H1 (cell line): ENCODE measurements at regions not wholly inside any gene's neighbourhood (a gene's known extent, or its start where the extent isn't known, plus 50 kb on each side); places are given as distances from the start of the nearest gene placed in this dataset.

Source experiments
- CTCF ChIA-PET: fragments of 300-600 bp; sonication (Branson Sonifier 250); formaldehyde crosslinking; loops from one replicate; lab custom pipeline; 2021; ENCODE audit not compliant: partially characterized antibody; lab: Charles Lee
- POLR2A ChIA-PET: fragments of 300-600 bp; sonication (Branson Sonifier 250); formaldehyde crosslinking; loops from one replicate; lab custom pipeline; 2021; ENCODE audit warnings: inconsistent platforms; ENCODE audit not compliant: partially characterized antibody; lab: Charles Lee
- DNase-seq, 2 experiments: peaks; one replicate each; pipeline versions ENCODE4 v3.0.0 to v3.0.0-alpha.2; 2010 to 2022; ENCODE audit warnings: low spot score in 2 of 2, low read depth in 1 of 2, mixed read lengths in 1 of 2
- FAIRE-seq: peaks from 2 replicates; lab custom pipeline; 2011; peaks lifted over from hg19 to GRCh38; lab: Jason Lieb, UNC
- H2AFZ ChIP-seq: 2 replicates; pipeline ENCODE4 v1.8.1; 2012; ENCODE audit warnings: low read length, inconsistent platforms
- H2AK5ac ChIP-seq: 2 replicates; pipeline ENCODE4 v1.6.1; 2013; ENCODE audit warnings: low read depth, low read length
- H2BK120ac ChIP-seq: replicated peaks from 2 replicates; pipeline ENCODE3; 2013; ENCODE audit warnings: low read depth, low read length, inconsistent platforms
- H2BK12ac ChIP-seq: 2 replicates; pipeline ENCODE4 v1.6.1; 2013; ENCODE audit warnings: low read depth, low read length
- H2BK15ac ChIP-seq: 2 replicates; pipeline ENCODE4 v1.6.1; 2013; ENCODE audit warnings: low read length
- H2BK20ac ChIP-seq: 2 replicates; pipeline ENCODE4 v1.6.1; 2013; ENCODE audit warnings: low read length
- H2BK5ac ChIP-seq: 2 replicates; pipeline ENCODE4 v1.6.1; 2013; ENCODE audit warnings: low read depth, low read length
- H3K14ac ChIP-seq: 2 replicates; pipeline ENCODE4 v1.6.1; 2013; ENCODE audit warnings: inconsistent platforms; ENCODE audit not compliant: insufficient read length
- H3K18ac ChIP-seq: 2 replicates; pipeline ENCODE4 v1.6.1; 2013; ENCODE audit warnings: low read length; ENCODE audit errors: extremely low read depth
- H3K23ac ChIP-seq: 2 replicates; pipeline ENCODE4 v1.6.1; 2013; ENCODE audit warnings: inconsistent platforms; ENCODE audit not compliant: insufficient read length
- H3K23me2 ChIP-seq: 2 replicates; pipeline ENCODE4 v1.6.1; 2013; ENCODE audit warnings: low read depth, low read length
- H3K27ac ChIP-seq: 2 replicates; pipeline ENCODE4 v1.6.1; 2011; ENCODE audit warnings: low read depth, low read length, inconsistent platforms
- H3K27me3 ChIP-seq, 4 experiments: replicated peaks in 1 of 4; 1 replicate in 1 of 4; 2 replicates in 3 of 4; pipeline versions ENCODE4 v1.6.1 to v1.8.1; 2011 to 2013; ENCODE audit warnings: low read length in 3 of 4, mild to moderate bottlenecking in 3 of 4, inconsistent platforms in 2 of 4, mixed read lengths in 2 of 4, moderate library complexity in 1 of 4; ENCODE audit not compliant: control insufficient read depth in 3 of 4, insufficient read depth in 3 of 4; ENCODE audit errors: extremely low read depth in 1 of 4
- H3K36me3 ChIP-seq, 4 experiments: 2 replicates each; pipeline versions ENCODE4 v1.6.1 to v1.8.1; 2011 to 2013; ENCODE audit warnings: mild to moderate bottlenecking in 4 of 4, low read length in 3 of 4, moderate library complexity in 2 of 4, control low read depth in 1 of 4, inconsistent platforms in 1 of 4; ENCODE audit not compliant: insufficient read depth in 4 of 4, control insufficient read depth in 2 of 4
- H3K4ac ChIP-seq: replicated peaks from 2 replicates; pipeline ENCODE3; 2013; ENCODE audit warnings: low read length, low read depth, mixed read lengths, inconsistent platforms; ENCODE audit not compliant: insufficient read length
- H3K4me1 ChIP-seq, 4 experiments: replicated peaks in 1 of 4; 1 replicate in 1 of 4; 2 replicates in 3 of 4; pipeline versions ENCODE4 v1.6.1 to v1.8.1; 2011 to 2013; ENCODE audit warnings: low read length in 3 of 4, inconsistent platforms in 2 of 4, mixed read lengths in 1 of 4; ENCODE audit not compliant: insufficient read depth in 4 of 4, control insufficient read depth in 3 of 4
- H3K4me2 ChIP-seq, 2 experiments: 2 replicates each; pipeline versions ENCODE4 v1.6.1 to v1.8.1; 2011 to 2013; ENCODE audit warnings: low read depth in 2 of 2, low read length in 2 of 2, control low read depth in 1 of 2, inconsistent platforms in 1 of 2, mild to moderate bottlenecking in 1 of 2; ENCODE audit not compliant: insufficient read depth in 1 of 2
- H3K4me3 ChIP-seq, 4 experiments: fragments of 200-600, 300-600 bp in 1 of 4; sonication (generic), shearing (Covaris generic), sonication (Bioruptor Twin) in 1 of 4; 2 replicates each; pipeline versions ENCODE4 v1.5.1 to v1.8.1; 2011 to 2016; ENCODE audit warnings: low read length in 4 of 4, low read depth in 3 of 4, control low read depth in 2 of 4, inconsistent platforms in 2 of 4, mild to moderate bottlenecking in 2 of 4, mixed read lengths in 1 of 4, moderate library complexity in 1 of 4; ENCODE audit not compliant: insufficient read depth in 2 of 4; ENCODE audit errors: extremely low read depth in 1 of 4
- H3K56ac ChIP-seq: replicated peaks from 2 replicates; pipeline ENCODE3; 2013; ENCODE audit warnings: low read depth, mild to moderate bottlenecking, mixed read lengths, low read length, inconsistent platforms; ENCODE audit not compliant: insufficient read length
- H3K79me1 ChIP-seq: 2 replicates; pipeline ENCODE4 v1.6.1; 2013; ENCODE audit warnings: low read depth, low read length, control low read depth
- H3K79me2 ChIP-seq, 2 experiments: 2 replicates each; pipeline versions ENCODE4 v1.6.1 to v1.8.1; 2012 to 2013; ENCODE audit warnings: low read length in 2 of 2, mild to moderate bottlenecking in 2 of 2, inconsistent platforms in 1 of 2; ENCODE audit not compliant: insufficient read depth in 2 of 2, control insufficient read depth in 1 of 2
- H3K9ac ChIP-seq, 4 experiments: replicated peaks in 1 of 4; 1 replicate in 1 of 4; 2 replicates in 3 of 4; pipeline versions ENCODE4 v1.6.1 to v1.8.1; 2011 to 2013; ENCODE audit warnings: low read depth in 3 of 4, low read length in 3 of 4, control low read depth in 2 of 4, mild to moderate bottlenecking in 2 of 4, moderate library complexity in 2 of 4, inconsistent platforms in 1 of 4; ENCODE audit errors: extremely low read depth in 1 of 4
- H3K9me3 ChIP-seq, 2 experiments: 2 replicates each; pipeline versions ENCODE4 v1.6.1 to v1.8.1; 2012 to 2013; ENCODE audit warnings: mild to moderate bottlenecking in 2 of 2, moderate library complexity in 2 of 2, control low read depth in 1 of 2, inconsistent platforms in 1 of 2, low read depth in 1 of 2, low read length in 1 of 2, mixed read lengths in 1 of 2; ENCODE audit not compliant: insufficient read depth in 2 of 2
- H4K20me1 ChIP-seq, 2 experiments: replicated peaks in 1 of 2; 2 replicates each; pipeline versions ENCODE3 to v1.8.1; 2011 to 2013; ENCODE audit warnings: inconsistent platforms in 2 of 2, low read length in 2 of 2, mild to moderate bottlenecking in 1 of 2; ENCODE audit not compliant: insufficient read depth in 2 of 2, control insufficient read depth in 1 of 2
- H4K5ac ChIP-seq: 2 replicates; pipeline ENCODE4 v1.6.1; 2013; ENCODE audit warnings: low read length, low read depth, mixed read lengths, inconsistent platforms; ENCODE audit not compliant: insufficient read length
- H4K8ac ChIP-seq: 2 replicates; pipeline ENCODE4 v1.8.0; 2013; ENCODE audit warnings: mild to moderate bottlenecking, moderate library complexity, low read length, inconsistent platforms; ENCODE audit not compliant: insufficient read depth; ENCODE audit errors: extremely low read depth
- H4K91ac ChIP-seq: replicated peaks from 2 replicates; pipeline ENCODE3; 2013; ENCODE audit warnings: low read length, mixed read lengths, inconsistent platforms; ENCODE audit not compliant: insufficient read length
- CHD1 ChIP-seq: IDR thresholded peaks from 2 replicates; pipeline ENCODE4 v1.6.1; 2012; ENCODE audit warnings: low read depth, low read length, improper control_type of control experiment
- KDM1A ChIP-seq: fragments of 200-600, 300-600 bp; sonication (generic); IDR thresholded peaks from 2 replicates; pipeline ENCODE4 v1.7.1; 2016; ENCODE audit warnings: mild to moderate bottlenecking, low read length, borderline replicate concordance
- MAFK ChIP-seq: IDR thresholded peaks from 2 replicates; pipeline ENCODE4 v1.6.1; 2012; ENCODE audit warnings: low read depth, mild to moderate bottlenecking, improper control_type of control experiment, low read length
- RAD21 ChIP-seq, 2 experiments: IDR thresholded peaks in 1 of 2; conservative IDR thresholded peaks in 1 of 2; 2 replicates each; pipeline ENCODE4 v1.6.1; 2011; ENCODE audit warnings: low read depth in 2 of 2, low read length in 2 of 2, improper control_type of control experiment in 1 of 2, inconsistent platforms in 1 of 2, mild to moderate bottlenecking in 1 of 2, moderate library complexity in 1 of 2
- RNF2 ChIP-seq: fragments of 200-900, 300-1000 bp; sonication (generic); IDR thresholded peaks from 2 replicates; pipeline ENCODE4 v1.7.1; 2016; ENCODE audit warnings: borderline replicate concordance, low read depth, mild to moderate bottlenecking, antibody characterized with exemption, low read length; ENCODE audit not compliant: poor library complexity, severe bottlenecking; ENCODE audit errors: missing control alignments
- TAF1 ChIP-seq: IDR thresholded peaks from 2 replicates; pipeline ENCODE4 v1.6.1; 2011; ENCODE audit warnings: mild to moderate bottlenecking, low read depth, low read length
- YY1 ChIP-seq: IDR thresholded peaks from 2 replicates; pipeline ENCODE4 v1.6.1; 2011; ENCODE audit warnings: low read depth, mild to moderate bottlenecking, low read length
- ZNF274 ChIP-seq: IDR thresholded peaks from 2 replicates; pipeline ENCODE4 v1.7.0; 2012; ENCODE audit warnings: low read length, borderline replicate concordance; ENCODE audit errors: extremely low read depth
- TF ChIP-seq, protein P1 (sequence below): IDR thresholded peaks from 2 replicates; pipeline ENCODE4 v1.6.1; 2011; ENCODE audit warnings: low read depth, mild to moderate bottlenecking, low read length; ENCODE audit not compliant: insufficient read depth
- TF ChIP-seq, protein P2 (sequence below): IDR thresholded peaks from 2 replicates; pipeline ENCODE4 v1.6.1; 2012; ENCODE audit warnings: inconsistent platforms
- TF ChIP-seq, protein P3 (sequence below): IDR thresholded peaks from 2 replicates; pipeline ENCODE4 v1.6.1; 2012; ENCODE audit warnings: inconsistent platforms

DNA sequence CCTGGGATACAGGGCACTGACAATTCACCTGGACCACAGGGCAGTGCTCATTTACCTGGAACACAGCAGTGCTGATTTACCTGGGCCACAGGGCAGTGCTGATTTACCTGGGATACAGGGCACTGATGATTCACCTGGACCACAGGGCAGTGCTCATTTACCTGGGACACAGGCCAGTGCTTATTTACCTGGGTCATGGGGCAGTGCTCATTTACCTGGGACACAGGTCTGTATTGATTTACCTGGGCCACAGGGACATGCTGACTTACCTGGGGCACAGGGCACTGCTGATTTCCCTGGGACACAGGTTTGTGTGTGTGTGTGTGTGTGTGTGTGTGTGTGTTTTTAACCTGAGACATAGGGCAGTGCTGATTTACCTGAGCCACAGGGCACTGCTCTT, 261.7 kb downstream of the MATN1 start:
- Histone ChIP-seq H2BK12ac (no peak overlapping the region), H3K4me3 (no peak overlapping the region), H2AFZ (no peak overlapping the region), H3K79me2 (no peaks in the 10 kb centered on the region), H2AK5ac (no peak overlapping the region), H2BK120ac (no peak overlapping the region), H4K20me1 (peaks cover 0 to 2% of the 10 kb centered on the region in 2 experiments), H4K91ac (no peak overlapping the region), H4K5ac (no peak overlapping the region), H3K23me2 (peaks cover 5% of the 10 kb centered on the region; the same call in 1 of the 2 replicates), H3K36me3 (no peaks in the 10 kb centered on the region), H3K4me2 (no peak overlapping the region), H3K4ac (no peak overlapping the region), H3K27ac (no peak overlapping the region), H3K4me1 (no peaks in the 10 kb centered on the region), H3K9ac (no peak overlapping the region), H3K23ac (no peak overlapping the region), H3K9me3 (peaks cover 18 to 19% of the 10 kb centered on the region in 2 experiments; a peak in 3 of 4 replicates), H3K79me1 (no peaks in the 10 kb centered on the region), H4K8ac (no peak overlapping the region), H3K18ac (no peak overlapping the region), H2BK5ac (no peak overlapping the region), H2BK15ac (no peak overlapping the region), H3K14ac (no peak overlapping the region), H3K27me3 (no peaks in the 10 kb centered on the region), H3K56ac (no peak overlapping the region), H2BK20ac (no peak overlapping the region)
- DNase-seq: no peak
- FAIRE-seq: no peak
- ChIA-PET CTCF (interaction anchor here (0.6 to 1.2 kb wide), 4 partner anchors 12 to 127 kb away, joined by 3 read pairs; no protein-coding TSS in a partner anchor), POLR2A (no interaction called here)
- no peak for TF ChIP-seq CHD1
- TF ChIP-seq, protein P1, sequence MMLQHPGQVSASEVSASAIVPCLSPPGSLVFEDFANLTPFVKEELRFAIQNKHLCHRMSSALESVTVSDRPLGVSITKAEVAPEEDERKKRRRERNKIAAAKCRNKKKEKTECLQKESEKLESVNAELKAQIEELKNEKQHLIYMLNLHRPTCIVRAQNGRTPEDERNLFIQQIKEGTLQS: no peak
- TF ChIP-seq RNF2: no peak
- TF ChIP-seq ZNF274: no peak
- TF ChIP-seq RAD21 (IDR thresholded peaks at IDR 0.05 in 1 of 2, conservative IDR thresholded peaks at IDR 0.05 in 1 of 2; ENCODE audit: low read depth in 2 of 2, low read length in 2 of 2): no peak
- no peak for TF ChIP-seq MAFK
- TF ChIP-seq TAF1: no peak
- no peak for TF ChIP-seq YY1
- TF ChIP-seq, protein P2, sequence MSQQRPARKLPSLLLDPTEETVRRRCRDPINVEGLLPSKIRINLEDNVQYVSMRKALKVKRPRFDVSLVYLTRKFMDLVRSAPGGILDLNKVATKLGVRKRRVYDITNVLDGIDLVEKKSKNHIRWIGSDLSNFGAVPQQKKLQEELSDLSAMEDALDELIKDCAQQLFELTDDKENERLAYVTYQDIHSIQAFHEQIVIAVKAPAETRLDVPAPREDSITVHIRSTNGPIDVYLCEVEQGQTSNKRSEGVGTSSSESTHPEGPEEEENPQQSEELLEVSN: no peak
- TF ChIP-seq KDM1A: no peak
- TF ChIP-seq, protein P3, sequence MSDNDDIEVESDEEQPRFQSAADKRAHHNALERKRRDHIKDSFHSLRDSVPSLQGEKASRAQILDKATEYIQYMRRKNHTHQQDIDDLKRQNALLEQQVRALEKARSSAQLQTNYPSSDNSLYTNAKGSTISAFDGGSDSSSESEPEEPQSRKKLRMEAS: no peak
